B cell (primary cell): ENCODE measurements at regions not wholly inside any gene's neighbourhood (a gene's known extent, or its start where the extent isn't known, plus 50 kb on each side); places are given as distances from the start of the nearest gene placed in this dataset.
"Not testable (repeated sequence)": the region's sequence is repeated elsewhere in the genome, so short reads cannot be mapped to it uniquely, and the experiment has no call there.

Experiments used
- ATAC-seq: fragments of 200-7000 bp; cut with Tn5 transposase; one replicate; pipeline ENCODE4 v1.10.0; 2021; ENCODE audit warnings: low read depth, mild to moderate bottlenecking, moderate number of reproducible peaks, moderate library complexity
- CTCF ChIA-PET: fragments of 350-600 bp; sonication (Branson Sonifier 250); formaldehyde crosslinking; loops from one replicate; lab custom pipeline; 2021; ENCODE audit warnings: antibody characterized with exemption, inconsistent platforms; lab: Charles Lee
- POLR2A ChIA-PET: fragments of 350-600 bp; sonication (Branson Sonifier 250); formaldehyde crosslinking; loops from one replicate; lab custom pipeline; 2021; ENCODE audit warnings: antibody characterized with exemption; lab: Charles Lee
- DNase-seq: peaks from one replicate; pipeline ENCODE4 v3.0.0; 2013
- H2AFZ ChIP-seq: 2 replicates; pipeline ENCODE4 v1.6.1; 2012; ENCODE audit warnings: mild to moderate bottlenecking, low read depth, low read length; ENCODE audit not compliant: insufficient read depth, poor library complexity, severe bottlenecking
- H3K27ac ChIP-seq, 2 donors: 1 replicate in 1 of 2; 2 replicates in 1 of 2; pipeline ENCODE4 v1.5.1; 2012 to 2013; ENCODE audit warnings: low read length in 2 of 2, mild to moderate bottlenecking in 2 of 2, moderate library complexity in 1 of 2
- H3K27me3 ChIP-seq, 4 experiments: fragments of 200-600 bp in 1 of 4; sonication (generic) in 1 of 4; replicated peaks in 1 of 4; 1 replicate in 2 of 4; 2 replicates in 2 of 4; pipeline versions ENCODE4 v1.6.1 to v1.7.0; 2013 to 2016; ENCODE audit warnings: low read length in 3 of 4, mild to moderate bottlenecking in 2 of 4, mixed read lengths in 1 of 4, moderate library complexity in 1 of 4; ENCODE audit not compliant: insufficient read depth in 4 of 4, control insufficient read depth in 3 of 4; ENCODE audit errors: control extremely low read depth in 1 of 4
- H3K36me3 ChIP-seq, 2 experiments: replicated peaks in 1 of 2; 1 replicate in 1 of 2; 2 replicates in 1 of 2; pipeline versions ENCODE4 v1.6.1 to v1.7.1; 2013; ENCODE audit warnings: low read length in 1 of 2; ENCODE audit not compliant: insufficient read depth in 2 of 2, control insufficient read depth in 1 of 2; ENCODE audit errors: control extremely low read depth in 1 of 2, extremely low read depth in 1 of 2
- H3K4me1 ChIP-seq, 2 donors: fragments of 200-600 bp in 1 of 2; sonication (generic) in 1 of 2; 1 replicate in 1 of 2; 2 replicates in 1 of 2; pipeline versions ENCODE4 v1.5.1 to v1.6.1; 2013 to 2017; ENCODE audit warnings: low read length in 2 of 2; ENCODE audit not compliant: control insufficient read depth in 2 of 2, insufficient read depth in 2 of 2
- H3K4me2 ChIP-seq: replicated peaks from 2 replicates; pipeline ENCODE3; 2012; ENCODE audit warnings: mild to moderate bottlenecking, low read depth, low read length; ENCODE audit not compliant: poor library complexity, severe bottlenecking
- H3K4me3 ChIP-seq, 5 experiments: fragments of 200-600 bp in 1 of 5; sonication (generic) in 1 of 5; 1 replicate in 3 of 5; 2 replicates in 2 of 5; pipeline versions ENCODE4 v1.5.1 to v1.7.0; 2011 to 2016; ENCODE audit warnings: low read length in 4 of 5, mild to moderate bottlenecking in 4 of 5, low read depth in 2 of 5, control low read depth in 1 of 5, moderate library complexity in 1 of 5; ENCODE audit not compliant: insufficient read depth in 1 of 5; ENCODE audit errors: control extremely low read depth in 1 of 5, extremely low read depth in 1 of 5
- H3K79me2 ChIP-seq: fragments of 200-600 bp; sonication (generic); one replicate; pipeline ENCODE4 v1.6.0; 2016; ENCODE audit warnings: low read length; ENCODE audit not compliant: control insufficient read depth, insufficient read depth
- H3K9ac ChIP-seq: fragments of 200-600 bp; sonication (generic); 2 replicates; pipeline ENCODE4 v1.6.1; 2017; ENCODE audit warnings: mild to moderate bottlenecking, low read length, moderate library complexity
- H3K9me3 ChIP-seq, 3 donors: one replicate each; pipeline versions ENCODE4 v1.6.1 to v1.7.1; 2013; ENCODE audit warnings: low read length in 2 of 3; ENCODE audit not compliant: control insufficient read depth in 2 of 3, insufficient read depth in 1 of 3; ENCODE audit errors: control extremely low read depth in 1 of 3
- H4K20me1 ChIP-seq: 2 replicates; pipeline ENCODE4 v1.6.0; 2012; ENCODE audit warnings: mild to moderate bottlenecking, low read length; ENCODE audit not compliant: insufficient read depth, control insufficient read depth, poor library complexity, severe bottlenecking
- H3K27ac Mint-ChIP-seq: one replicate; pipeline ENCODE4 v1.8.0; 2021; ENCODE audit warnings: mixed read lengths
- H3K27me3 Mint-ChIP-seq: one replicate; pipeline ENCODE4 v1.8.0; 2021; ENCODE audit warnings: mixed read lengths
- H3K4me1 Mint-ChIP-seq: one replicate; pipeline ENCODE4 v1.8.0; 2021; ENCODE audit warnings: mixed read lengths
- H3K4me3 Mint-ChIP-seq: one replicate; pipeline ENCODE4 v1.8.0; 2021; ENCODE audit warnings: mixed read lengths
- H3K9me3 Mint-ChIP-seq: one replicate; pipeline ENCODE4 v1.8.0; 2022; ENCODE audit warnings: mixed read lengths; ENCODE audit not compliant: insufficient read depth
- EZH2 ChIP-seq: IDR thresholded peaks from 2 replicates; pipeline ENCODE4 v1.6.1; 2012; ENCODE audit warnings: borderline replicate concordance, low read depth, mild to moderate bottlenecking, moderate library complexity, low read length; ENCODE audit not compliant: insufficient read depth, poor library complexity, severe bottlenecking
- WGBS: methylation state at CpG from one replicate; pipeline ENCODE4 v1.1.5; 2013; ENCODE audit warnings: missing lambda C conversion rate; ENCODE audit not compliant: insufficient coverage; 5-methylcytosine and 5-hydroxymethylcytosine counted together
- intact Hi-C: fragments of 100-400 bp; cut with micrococcal nuclease; formaldehyde crosslinking; loops from one replicate; pipeline ENCODE4 v1.10.0; 2022
- TF ChIP-seq, protein P1 (sequence below): fragments of 200-600 bp; IDR thresholded peaks from one replicate; pipeline ENCODE4 v1.8.0; 2022; ENCODE audit warnings: antibody characterized with exemption, mild to moderate bottlenecking

DNA sequence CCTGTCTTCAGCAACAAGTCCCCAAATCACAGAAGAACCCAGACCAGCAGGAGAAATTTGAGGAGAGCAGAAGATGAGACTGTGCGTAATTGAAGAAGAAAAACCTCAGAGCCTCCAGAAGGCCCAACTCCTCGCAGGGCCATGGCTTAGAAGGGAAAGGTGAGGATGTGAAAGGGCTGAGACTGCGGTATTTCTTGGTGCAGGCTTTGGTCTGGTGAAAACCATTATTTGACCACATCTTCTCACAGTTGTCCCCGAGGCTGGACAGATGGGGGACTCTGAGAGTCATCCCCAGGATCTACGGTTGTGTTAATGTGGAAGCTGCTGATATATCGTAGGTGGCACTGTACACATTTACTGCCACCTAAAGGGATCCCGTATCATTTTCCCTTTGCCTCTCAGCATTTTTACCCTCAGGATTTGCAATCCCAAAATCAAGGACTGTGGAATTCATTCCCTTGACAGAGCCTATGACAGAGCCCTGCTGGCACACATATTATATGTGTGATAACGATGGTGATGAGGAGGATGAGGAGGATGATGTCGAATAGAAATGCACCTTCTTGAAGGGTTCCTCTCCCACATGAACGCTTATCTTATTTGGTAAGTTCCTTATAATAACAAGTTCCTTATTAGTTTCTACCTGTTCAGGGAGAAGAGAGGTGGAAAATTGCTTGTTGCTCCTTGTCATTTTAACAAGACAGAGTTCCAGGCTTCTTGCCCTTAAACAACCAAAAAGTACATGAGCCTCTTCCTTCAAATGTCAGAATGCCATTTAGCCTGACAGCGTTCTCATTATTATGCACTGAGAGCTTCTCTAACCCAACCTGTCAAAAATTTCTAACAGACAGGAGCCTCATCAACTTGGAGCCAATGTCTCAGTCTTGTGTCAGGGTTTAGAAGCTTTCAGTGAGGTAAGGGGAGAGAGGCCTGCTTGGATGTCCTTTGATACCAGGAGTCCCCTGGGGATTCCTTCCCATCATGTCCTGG is 135.8 kb downstream of the PXDC1 start:
- intact Hi-C loops, result no loop called here
- no peaks in the 10 kb centered on the region for H3K4me1 ChIP-seq
- no peaks in the 10 kb centered on the region for H4K20me1 ChIP-seq
- no peaks in the 10 kb centered on the region for H3K79me2 ChIP-seq
- H3K27me3 ChIP-seq, result peaks cover 0 to 3% (median 0%) of the 10 kb centered on the region in 4 experiments
- Mint-ChIP-seq H3K9me3 (no peaks in the 10 kb centered on the region), H3K27me3 (peaks cover 22% of the 10 kb centered on the region), H3K4me3 (no peak overlapping the region), H3K27ac (no peak overlapping the region), H3K4me1 (no peaks in the 10 kb centered on the region)
- POLR2A ChIA-PET, result no interaction called here
- no peak overlapping the region for H2AFZ ChIP-seq
- H3K4me2 ChIP-seq, result no peak overlapping the region
- no peak for DNase-seq
- no peak overlapping the region for H3K27ac ChIP-seq
- no peak overlapping the region for H3K9ac ChIP-seq
- no peak for ATAC-seq
- no peaks in the 10 kb centered on the region for H3K36me3 ChIP-seq
- H3K4me3 ChIP-seq, result no peak overlapping the region
- TF ChIP-seq EZH2, result no peak
- TF ChIP-seq, protein P1, sequence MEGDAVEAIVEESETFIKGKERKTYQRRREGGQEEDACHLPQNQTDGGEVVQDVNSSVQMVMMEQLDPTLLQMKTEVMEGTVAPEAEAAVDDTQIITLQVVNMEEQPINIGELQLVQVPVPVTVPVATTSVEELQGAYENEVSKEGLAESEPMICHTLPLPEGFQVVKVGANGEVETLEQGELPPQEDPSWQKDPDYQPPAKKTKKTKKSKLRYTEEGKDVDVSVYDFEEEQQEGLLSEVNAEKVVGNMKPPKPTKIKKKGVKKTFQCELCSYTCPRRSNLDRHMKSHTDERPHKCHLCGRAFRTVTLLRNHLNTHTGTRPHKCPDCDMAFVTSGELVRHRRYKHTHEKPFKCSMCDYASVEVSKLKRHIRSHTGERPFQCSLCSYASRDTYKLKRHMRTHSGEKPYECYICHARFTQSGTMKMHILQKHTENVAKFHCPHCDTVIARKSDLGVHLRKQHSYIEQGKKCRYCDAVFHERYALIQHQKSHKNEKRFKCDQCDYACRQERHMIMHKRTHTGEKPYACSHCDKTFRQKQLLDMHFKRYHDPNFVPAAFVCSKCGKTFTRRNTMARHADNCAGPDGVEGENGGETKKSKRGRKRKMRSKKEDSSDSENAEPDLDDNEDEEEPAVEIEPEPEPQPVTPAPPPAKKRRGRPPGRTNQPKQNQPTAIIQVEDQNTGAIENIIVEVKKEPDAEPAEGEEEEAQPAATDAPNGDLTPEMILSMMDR, result no peak
- no peaks in the 10 kb centered on the region for H3K9me3 ChIP-seq
- 96% methylated on average over 4 of the region's 11 CpGs for WGBS
- CTCF ChIA-PET, result no interaction called here

DNA sequence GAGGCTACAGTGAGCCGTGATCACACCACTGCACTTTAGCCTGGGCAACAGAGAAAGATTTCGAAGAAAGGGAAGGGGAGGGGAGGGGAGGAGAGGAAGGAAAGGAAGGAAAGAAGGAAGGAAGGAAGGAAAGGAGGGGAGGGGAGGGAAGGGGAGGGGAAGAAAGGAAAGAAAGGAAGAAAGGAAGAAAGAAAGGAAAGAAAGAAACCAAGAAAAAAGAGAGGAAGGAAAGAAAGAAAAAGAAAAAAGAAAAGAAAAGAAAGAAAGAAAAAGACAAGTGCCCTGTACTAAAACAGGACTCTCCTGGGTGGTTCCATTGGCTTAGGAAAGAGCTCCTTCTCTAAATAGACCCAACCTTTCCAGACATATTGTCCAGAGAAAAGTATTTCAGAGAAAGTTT is 136.6 kb downstream of the PXDC1 start:
- no peaks in the 10 kb centered on the region for H3K4me1 ChIP-seq
- no peaks in the 10 kb centered on the region for H3K79me2 ChIP-seq
- Mint-ChIP-seq H3K9me3 (no peaks in the 10 kb centered on the region), H3K4me3 (no peak overlapping the region), H3K4me1 (no peaks in the 10 kb centered on the region), H3K27me3 (peaks cover 18% of the 10 kb centered on the region), H3K27ac (no peak overlapping the region)
- no peak for DNase-seq
- no peak overlapping the region for H3K4me3 ChIP-seq
- no peak overlapping the region for H3K27ac ChIP-seq
- H3K9ac ChIP-seq, result no peak overlapping the region
- H4K20me1 ChIP-seq, result no peaks in the 10 kb centered on the region
- intact Hi-C loops, result no loop called here
- H2AFZ ChIP-seq, result no peak overlapping the region
- no peaks in the 10 kb centered on the region for H3K36me3 ChIP-seq
- ATAC-seq, result no peak
- peaks cover 0 to 3% (median 0%) of the 10 kb centered on the region in 4 experiments for H3K27me3 ChIP-seq
- ChIA-PET POLR2A (no interaction called here), CTCF (no interaction called here)
- no peaks in the 10 kb centered on the region for H3K9me3 ChIP-seq
- H3K4me2 ChIP-seq, result no peak overlapping the region
- WGBS, result no CpG with 5 or more reads among the region's 2 CpGs
- TF ChIP-seq, protein P1, result no peak
- TF ChIP-seq EZH2, result no peak

DNA sequence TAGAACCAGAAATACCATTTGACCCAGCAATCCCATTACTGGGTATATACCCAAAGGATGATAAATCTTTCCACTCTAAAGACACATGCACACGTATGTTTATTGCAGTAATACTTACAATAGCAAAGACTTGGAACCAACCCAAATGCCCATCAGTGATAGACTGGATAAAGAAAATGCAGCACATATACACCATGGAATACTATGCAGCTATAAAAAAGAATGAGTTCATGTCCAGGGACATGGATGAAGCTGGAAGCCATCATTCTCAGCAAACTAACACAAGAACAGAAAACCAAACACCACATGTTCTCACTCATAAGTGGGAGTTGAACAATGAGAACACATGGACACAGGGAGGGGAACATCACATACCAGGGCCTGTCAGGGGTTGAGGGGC is 137.9 kb downstream of the PXDC1 start:
- H3K4me1 Mint-ChIP-seq, POLR2A ChIA-PET, H4K20me1 ChIP-seq, H3K4me2 ChIP-seq, H2AFZ ChIP-seq, H3K27ac ChIP-seq, H3K27ac Mint-ChIP-seq, H3K4me3 ChIP-seq, H3K79me2 ChIP-seq, ATAC-seq, H3K9ac ChIP-seq, H3K9me3 Mint-ChIP-seq, H3K4me3 Mint-ChIP-seq, H3K27me3 ChIP-seq, DNase-seq, H3K36me3 ChIP-seq, CTCF ChIA-PET, intact Hi-C loops, H3K9me3 ChIP-seq, H3K4me1 ChIP-seq: not testable (repeated sequence)
- no CpG with 5 or more reads among the region's 1 CpG for WGBS
- H3K27me3 Mint-ChIP-seq, result peaks cover 23% of the 10 kb centered on the region
